ENCODE measurements at regions not wholly inside any gene's neighbourhood (a gene's known extent, or its start where the extent isn't known, plus 50 kb on each side); places are given as distances from the start of the nearest gene placed in this dataset.

DNA sequence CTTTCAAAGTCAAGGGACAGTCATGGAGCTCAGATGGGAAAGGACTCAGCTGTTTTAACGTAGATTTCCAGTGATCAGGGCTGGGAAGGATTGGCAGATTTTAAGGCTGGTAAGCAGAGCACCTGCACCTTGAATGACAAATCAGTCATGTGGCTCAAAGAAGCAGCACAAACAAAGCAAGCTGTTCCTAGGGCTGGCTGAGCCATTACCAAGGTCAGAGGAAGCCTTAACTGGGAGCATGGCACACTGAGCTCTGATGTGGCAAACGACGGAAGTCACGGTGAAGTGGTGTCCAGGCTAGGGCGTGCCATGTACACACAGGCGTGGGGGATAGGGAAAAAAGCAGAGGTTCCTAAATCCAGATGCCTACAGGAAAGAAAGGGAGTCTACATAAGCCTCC is 84.6 kb upstream of the PFN2 start:
- no peak for TF ChIP-seq CHCHD3 (CRISPR knock-in tag; IDR thresholded peaks at IDR 0.05)
- TF ChIP-seq, protein P1, sequence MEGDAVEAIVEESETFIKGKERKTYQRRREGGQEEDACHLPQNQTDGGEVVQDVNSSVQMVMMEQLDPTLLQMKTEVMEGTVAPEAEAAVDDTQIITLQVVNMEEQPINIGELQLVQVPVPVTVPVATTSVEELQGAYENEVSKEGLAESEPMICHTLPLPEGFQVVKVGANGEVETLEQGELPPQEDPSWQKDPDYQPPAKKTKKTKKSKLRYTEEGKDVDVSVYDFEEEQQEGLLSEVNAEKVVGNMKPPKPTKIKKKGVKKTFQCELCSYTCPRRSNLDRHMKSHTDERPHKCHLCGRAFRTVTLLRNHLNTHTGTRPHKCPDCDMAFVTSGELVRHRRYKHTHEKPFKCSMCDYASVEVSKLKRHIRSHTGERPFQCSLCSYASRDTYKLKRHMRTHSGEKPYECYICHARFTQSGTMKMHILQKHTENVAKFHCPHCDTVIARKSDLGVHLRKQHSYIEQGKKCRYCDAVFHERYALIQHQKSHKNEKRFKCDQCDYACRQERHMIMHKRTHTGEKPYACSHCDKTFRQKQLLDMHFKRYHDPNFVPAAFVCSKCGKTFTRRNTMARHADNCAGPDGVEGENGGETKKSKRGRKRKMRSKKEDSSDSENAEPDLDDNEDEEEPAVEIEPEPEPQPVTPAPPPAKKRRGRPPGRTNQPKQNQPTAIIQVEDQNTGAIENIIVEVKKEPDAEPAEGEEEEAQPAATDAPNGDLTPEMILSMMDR (IDR thresholded peaks at IDR 0.05 in 2 of 3, conservative IDR thresholded peaks at IDR 0.05 in 1 of 3; ENCODE audit: insufficient read depth in 2 of 3, low read depth in 1 of 3, low read length in 3 of 3), result no peak
- no peak for TF ChIP-seq DIDO1 (tag; IDR thresholded peaks at IDR 0.05; ENCODE audit: low read depth)
- TF ChIP-seq EGR1 (conservative IDR thresholded peaks at IDR 0.05), result no peak
- no peak for TF ChIP-seq SMAD4 (CRISPR knock-in tag; conservative IDR thresholded peaks at IDR 0.05)
- no peak for TF ChIP-seq HDAC1 (IDR thresholded peaks at IDR 0.05)
- TF ChIP-seq EP300 (IDR thresholded peaks at IDR 0.05; ENCODE audit: low read length), result no peak
- TF ChIP-seq SPI1 (IDR thresholded peaks at IDR 0.05; ENCODE audit: borderline replicate concordance, low read depth, low read length), result no peak
- no peak for TF ChIP-seq CREB1 (IDR thresholded peaks at IDR 0.05)
- no peak for TF ChIP-seq CREB1 (CRISPR knock-in tag; IDR thresholded peaks at IDR 0.05)
- TF ChIP-seq MNT (conservative IDR thresholded peaks at IDR 0.05), result no peak
- no peak for TF ChIP-seq ZZZ3 (IDR thresholded peaks at IDR 0.05)
- TF ChIP-seq, protein P2, sequence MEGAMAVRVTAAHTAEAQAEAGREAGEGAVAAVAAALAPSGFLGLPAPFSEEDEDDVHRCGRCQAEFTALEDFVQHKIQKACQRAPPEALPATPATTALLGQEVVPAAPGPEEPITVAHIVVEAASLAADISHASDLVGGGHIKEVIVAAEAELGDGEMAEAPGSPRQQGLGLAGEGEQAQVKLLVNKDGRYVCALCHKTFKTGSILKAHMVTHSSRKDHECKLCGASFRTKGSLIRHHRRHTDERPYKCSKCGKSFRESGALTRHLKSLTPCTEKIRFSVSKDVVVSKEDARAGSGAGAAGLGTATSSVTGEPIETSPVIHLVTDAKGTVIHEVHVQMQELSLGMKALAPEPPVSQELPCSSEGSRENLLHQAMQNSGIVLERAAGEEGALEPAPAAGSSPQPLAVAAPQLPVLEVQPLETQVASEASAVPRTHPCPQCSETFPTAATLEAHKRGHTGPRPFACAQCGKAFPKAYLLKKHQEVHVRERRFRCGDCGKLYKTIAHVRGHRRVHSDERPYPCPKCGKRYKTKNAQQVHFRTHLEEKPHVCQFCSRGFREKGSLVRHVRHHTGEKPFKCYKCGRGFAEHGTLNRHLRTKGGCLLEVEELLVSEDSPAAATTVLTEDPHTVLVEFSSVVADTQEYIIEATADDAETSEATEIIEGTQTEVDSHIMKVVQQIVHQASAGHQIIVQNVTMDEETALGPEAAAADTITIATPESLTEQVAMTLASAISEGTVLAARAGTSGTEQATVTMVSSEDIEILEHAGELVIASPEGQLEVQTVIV (CRISPR knock-in tag; IDR thresholded peaks at IDR 0.05; ENCODE audit: borderline replicate concordance), result no peak
- TF ChIP-seq TCF7L2 (IDR thresholded peaks at IDR 0.05; ENCODE audit: low read depth, low read length), result no peak
- TF ChIP-seq ZNF639 (CRISPR knock-in tag; conservative IDR thresholded peaks at IDR 0.05 in 1 of 2, IDR thresholded peaks at IDR 0.05 in 1 of 2), result no peak
